ENCODE measurements at regions not wholly inside any gene's neighbourhood (a gene's known extent, or its start where the extent isn't known, plus 50 kb on each side); places are given as distances from the start of the nearest gene placed in this dataset.

GRCh38 chrX:34546366-34546765 lies 110.7 kb downstream of the TMEM47 start:
- Histone ChIP-seq H3K27ac (no peak overlapping the region), H3K27me3 (replicated peaks in 1 of 7) (no peaks in the 10 kb centered on the region), H3K4me3 (no peak overlapping the region), H3K9me3 (no peaks in the 10 kb centered on the region), H3K4me1 (no peaks in the 10 kb centered on the region), H3K36me3 (no peaks in the 10 kb centered on the region)
- TF ChIP-seq POLR2AphosphoS5 (IDR thresholded peaks at IDR 0.05) (no peak), CTCF (IDR thresholded peaks at IDR 0.05 in 8 of 11, conservative IDR thresholded peaks at IDR 0.05 in 3 of 11) (no peak), POLR2A (IDR thresholded peaks at IDR 0.05) (no peak)
- 35 to 56% (median 49%) methylated on average over 4 of the region's 4 CpGs for WGBS, 5 donors
- DNase-seq, result no peak
- intact Hi-C loops (cut with DNase I; ENCODE audit: low total_unique reads), result no loop called here

GRCh38 chrX:34528081-34528480 lies 129.0 kb downstream of the TMEM47 start:
- Histone ChIP-seq H3K27me3 (replicated peaks in 1 of 7) (no peaks in the 10 kb centered on the region), H3K9me3 (no peaks in the 10 kb centered on the region), H3K36me3 (no peaks in the 10 kb centered on the region), H3K4me3 (no peak overlapping the region), H3K4me1 (no peaks in the 10 kb centered on the region), H3K27ac (no peak overlapping the region)
- intact Hi-C loops (cut with DNase I; ENCODE audit: low total_unique reads), result no loop called here
- DNase-seq, result no peak
- TF ChIP-seq POLR2AphosphoS5 (IDR thresholded peaks at IDR 0.05) (no peak), CTCF (IDR thresholded peaks at IDR 0.05 in 8 of 11, conservative IDR thresholded peaks at IDR 0.05 in 3 of 11) (no peak), POLR2A (IDR thresholded peaks at IDR 0.05) (no peak)

GRCh38 chrX:34521563-34521962 lies 135.5 kb downstream of the TMEM47 start:
- peaks cover 0 to 5% (median 0%) of the 10 kb centered on the region in 7 donors for H3K27me3 ChIP-seq (replicated peaks in 1 of 7)

GRCh38 chrX:34509394-34509793 lies 147.7 kb downstream of the TMEM47 start:
- H3K4me1 ChIP-seq, result no peaks in the 10 kb centered on the region
- 61 to 93% (median 76%) methylated on average over 5 of the region's 5 CpGs for WGBS, 5 donors
- intact Hi-C loops (cut with DNase I; ENCODE audit: low total_unique reads), result no loop called here
- no peaks in the 10 kb centered on the region for H3K27me3 ChIP-seq (replicated peaks in 1 of 7)
- H3K36me3 ChIP-seq, result no peaks in the 10 kb centered on the region
- no peak for DNase-seq
- H3K9me3 ChIP-seq, result peaks cover 0 to 16% (median 0%) of the 10 kb centered on the region in 8 donors
- no peak overlapping the region for H3K27ac ChIP-seq
- H3K4me3 ChIP-seq, result no peak overlapping the region
- no peak for TF ChIP-seq POLR2A (IDR thresholded peaks at IDR 0.05)
- no peak for TF ChIP-seq CTCF (IDR thresholded peaks at IDR 0.05 in 8 of 11, conservative IDR thresholded peaks at IDR 0.05 in 3 of 11)
- TF ChIP-seq POLR2AphosphoS5 (IDR thresholded peaks at IDR 0.05), result no peak

More at GRCh38 chrX:34521563-34521962, 135.5 kb downstream of the TMEM47 start:
- TF ChIP-seq CTCF (IDR thresholded peaks at IDR 0.05 in 8 of 11, conservative IDR thresholded peaks at IDR 0.05 in 3 of 11) (no peak), POLR2A (IDR thresholded peaks at IDR 0.05) (no peak), POLR2AphosphoS5 (IDR thresholded peaks at IDR 0.05) (no peak)
- no peaks in the 10 kb centered on the region for H3K4me1 ChIP-seq
- WGBS, 5 donors, result 28 to 50% (median 36%) methylated on average over 2 of the region's 2 CpGs
- no peak for DNase-seq
- no peak overlapping the region for H3K27ac ChIP-seq
- no peaks in the 10 kb centered on the region for H3K36me3 ChIP-seq
- H3K4me3 ChIP-seq, result no peak overlapping the region
- intact Hi-C loops (cut with DNase I; ENCODE audit: low total_unique reads), result no loop called here
- no peaks in the 10 kb centered on the region for H3K9me3 ChIP-seq

Data from spleen (tissue), 11 donors.